ENCODE measurements at regions not wholly inside any gene's neighbourhood (a gene's known extent, or its start where the extent isn't known, plus 50 kb on each side); places are given as distances from the start of the nearest gene placed in this dataset.

- Histone ChIP-seq H3K27me3 (no peaks in the 10 kb centered on the region), H3K9me3 (no peaks in the 10 kb centered on the region), H3K4me3 (no peak overlapping the region), H3K27ac (no peak overlapping the region), H3K36me3 (no peaks in the 10 kb centered on the region), H3K4me1 (no peaks in the 10 kb centered on the region)
- no peak for DNase-seq
- ATAC-seq: no peak
- TF ChIP-seq CTCF (IDR thresholded peaks at IDR 0.05): no peak
- intact Hi-C loops (cut with DNase I): no loop called here
Observed at GRCh38 chr6:168972128-168972527, 281.5 kb downstream of the THBS2 start.

GRCh38 chr6:168971549-168971948, 282.1 kb downstream of the THBS2 start:
- intact Hi-C loops (cut with DNase I): no loop called here
- Histone ChIP-seq H3K36me3 (no peaks in the 10 kb centered on the region), H3K27me3 (no peaks in the 10 kb centered on the region), H3K4me1 (no peaks in the 10 kb centered on the region), H3K9me3 (no peaks in the 10 kb centered on the region), H3K4me3 (no peak overlapping the region), H3K27ac (no peak overlapping the region)
- ATAC-seq (no peak), DNase-seq (no peak)
- no peak for TF ChIP-seq CTCF (IDR thresholded peaks at IDR 0.05)

- intact Hi-C loops (cut with DNase I): no loop called here
- no peak overlapping the region for H3K27ac ChIP-seq
- no peaks in the 10 kb centered on the region for H3K27me3 ChIP-seq
- H3K4me1 ChIP-seq: no peaks in the 10 kb centered on the region
- DNase-seq (no peak), ATAC-seq (no peak)
- H3K9me3 ChIP-seq: no peaks in the 10 kb centered on the region
- no peak for TF ChIP-seq CTCF (IDR thresholded peaks at IDR 0.05)
- no peaks in the 10 kb centered on the region for H3K36me3 ChIP-seq
- H3K4me3 ChIP-seq: no peak overlapping the region
Observed at GRCh38 chr6:168968801-168969200, 284.8 kb downstream of the THBS2 start.

GRCh38 chr6:168968228-168968627, 285.4 kb downstream of the THBS2 start:
- Histone ChIP-seq H3K27me3 (no peaks in the 10 kb centered on the region), H3K4me3 (no peak overlapping the region), H3K27ac (no peak overlapping the region), H3K9me3 (no peaks in the 10 kb centered on the region), H3K36me3 (no peaks in the 10 kb centered on the region), H3K4me1 (no peaks in the 10 kb centered on the region)
- intact Hi-C loops (cut with DNase I): no loop called here
- DNase-seq (no peak), ATAC-seq (no peak)
- no peak for TF ChIP-seq CTCF (IDR thresholded peaks at IDR 0.05)

GRCh38 chr6:168967281-168967925, 286.2 kb downstream of the THBS2 start:
- no peak for DNase-seq

More at GRCh38 chr6:168967281-168967925, 286.2 kb downstream of the THBS2 start:
- H3K27ac ChIP-seq: no peak overlapping the region
- no peak for TF ChIP-seq CTCF (IDR thresholded peaks at IDR 0.05)
- intact Hi-C loops (cut with DNase I): no loop called here
- no peaks in the 10 kb centered on the region for H3K4me1 ChIP-seq
- no peaks in the 10 kb centered on the region for H3K27me3 ChIP-seq
- no peak for ATAC-seq
- H3K4me3 ChIP-seq: no peak overlapping the region
- no peaks in the 10 kb centered on the region for H3K9me3 ChIP-seq
- H3K36me3 ChIP-seq: no peaks in the 10 kb centered on the region
